ENCODE measurements at regions not wholly inside any gene's neighbourhood (a gene's known extent, or its start where the extent isn't known, plus 50 kb on each side); places are given as distances from the start of the nearest gene placed in this dataset.

DNA sequence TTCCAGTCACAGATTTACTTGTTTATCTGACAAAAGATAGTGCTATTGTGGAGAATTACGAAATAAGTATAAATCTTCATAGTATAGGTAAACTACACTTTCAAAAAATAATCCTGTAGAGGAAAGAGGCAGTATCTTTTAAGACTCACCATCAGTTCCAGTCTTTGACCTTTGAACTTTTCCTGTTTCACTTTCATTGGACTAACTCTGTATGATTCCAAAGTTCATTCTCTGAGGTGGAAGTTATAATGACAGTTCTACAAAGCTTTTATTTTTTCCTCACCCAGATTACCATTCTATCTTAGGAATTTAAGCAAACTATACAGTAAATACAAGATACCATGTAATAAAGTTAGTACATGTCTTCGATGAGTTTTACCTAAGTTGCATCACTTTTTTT lies 901.3 kb upstream of the SEMA6A start:
- DNase-seq = no peak

- DNase-seq = peak; percentile 0 to 48 (median 8)
These were observed 898.5 kb upstream of the SEMA6A start for GRCh38 chr5:117473165-117473564.

DNA sequence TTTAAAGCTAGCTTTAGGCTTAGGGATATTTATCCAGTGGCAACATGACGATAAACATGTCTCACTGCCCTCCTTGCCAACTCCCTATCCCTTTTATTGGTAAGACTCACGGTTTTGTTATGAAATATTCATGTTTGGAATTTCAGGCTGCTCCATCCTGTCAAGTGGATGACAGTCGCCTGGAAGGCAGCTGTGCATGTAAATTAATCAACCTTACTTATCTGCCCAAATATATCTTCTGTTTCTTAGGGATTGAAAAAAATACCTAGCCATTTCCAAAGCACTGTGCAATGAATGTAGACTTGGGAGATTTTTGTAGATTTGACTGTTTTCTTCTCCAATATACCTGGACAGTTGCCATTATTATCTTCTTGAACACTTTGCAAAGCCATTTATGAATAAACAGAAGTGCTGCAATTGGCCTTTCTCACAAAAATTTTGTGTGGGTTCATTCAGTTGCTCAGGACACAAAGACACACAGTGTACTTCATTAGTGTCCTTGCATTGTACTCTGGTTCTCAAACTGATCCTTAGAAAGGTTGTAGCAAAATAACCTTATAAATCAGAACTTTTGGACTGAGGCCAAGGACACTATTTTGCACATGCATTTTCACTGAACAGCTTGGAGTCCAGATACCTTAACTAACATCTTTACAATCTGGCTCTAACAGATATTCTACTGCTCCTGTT lies 889.4 kb upstream of the SEMA6A start:
- DNase-seq = peak in 1 of 3 experiments; percentile 5

GRCh38 chr5:117461966-117462365 lies 887.3 kb upstream of the SEMA6A start:
- no peak for DNase-seq

DNA sequence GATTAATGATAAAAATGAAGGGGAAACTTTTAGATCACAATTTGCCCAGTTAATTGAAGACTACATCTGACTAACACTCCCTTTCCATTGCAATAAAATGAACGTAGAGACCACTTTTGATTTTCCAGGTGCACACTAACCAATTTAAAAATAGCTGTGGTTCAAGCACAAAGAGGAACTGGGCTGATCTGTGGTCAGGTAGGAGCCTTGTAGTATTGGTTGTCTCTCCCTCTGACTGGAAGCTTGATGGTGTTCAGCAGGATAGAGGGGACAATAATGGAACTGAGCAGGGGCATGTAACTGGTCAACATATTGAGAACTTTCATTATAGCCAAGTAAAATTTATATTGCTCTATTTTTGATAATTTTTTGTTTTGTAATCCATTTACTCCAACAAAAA lies 886.8 kb upstream of the SEMA6A start:
- no peak for DNase-seq

DNA sequence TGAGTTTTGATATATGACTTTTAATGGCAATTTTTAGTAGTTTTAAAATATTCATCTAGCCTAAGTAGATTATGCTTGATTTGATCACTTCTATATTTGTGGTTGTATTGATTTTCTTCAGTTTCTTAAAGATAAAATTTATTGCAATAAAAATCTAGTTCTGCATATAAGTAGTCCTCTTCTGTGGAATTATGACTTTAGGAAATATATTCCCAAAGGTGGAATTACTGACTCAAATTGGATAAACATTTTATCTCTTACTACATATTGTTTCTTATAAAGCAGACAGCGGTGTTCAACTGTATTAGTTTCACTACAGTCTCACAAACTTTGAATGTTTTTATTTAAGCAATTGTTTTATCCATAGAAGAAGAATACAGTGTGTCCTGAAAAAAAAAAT lies 883.0 kb upstream of the SEMA6A start:
- DNase-seq = no peak

DNA sequence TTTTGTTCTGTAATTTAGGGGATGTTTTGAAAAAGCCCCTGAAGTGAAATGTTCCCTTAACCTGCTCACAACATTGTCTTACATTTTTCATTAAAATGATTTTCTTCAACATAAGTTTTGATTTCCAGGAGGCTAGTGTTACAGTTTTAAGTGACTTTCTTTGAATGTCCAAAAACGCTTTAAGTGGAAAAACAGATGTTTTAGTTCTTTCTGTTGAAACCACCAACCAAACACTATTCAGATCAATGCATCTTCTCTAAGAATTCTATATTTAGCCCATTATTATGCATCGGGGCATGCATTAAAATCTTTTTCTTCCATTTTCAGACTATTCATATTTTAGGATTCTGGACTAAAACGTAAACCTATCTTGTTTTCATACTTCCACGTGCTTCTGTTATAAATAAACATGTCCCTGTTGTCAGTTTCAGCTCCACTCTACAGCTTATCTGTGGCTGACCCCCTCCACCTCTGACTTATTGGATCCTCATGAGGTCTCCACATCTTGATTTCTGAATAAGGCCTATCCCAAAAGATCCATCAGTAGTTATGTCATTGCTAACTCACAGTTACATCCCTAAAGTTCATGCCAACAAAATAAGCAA lies 882.3 kb upstream of the SEMA6A start:
- DNase-seq = no peak

DNA sequence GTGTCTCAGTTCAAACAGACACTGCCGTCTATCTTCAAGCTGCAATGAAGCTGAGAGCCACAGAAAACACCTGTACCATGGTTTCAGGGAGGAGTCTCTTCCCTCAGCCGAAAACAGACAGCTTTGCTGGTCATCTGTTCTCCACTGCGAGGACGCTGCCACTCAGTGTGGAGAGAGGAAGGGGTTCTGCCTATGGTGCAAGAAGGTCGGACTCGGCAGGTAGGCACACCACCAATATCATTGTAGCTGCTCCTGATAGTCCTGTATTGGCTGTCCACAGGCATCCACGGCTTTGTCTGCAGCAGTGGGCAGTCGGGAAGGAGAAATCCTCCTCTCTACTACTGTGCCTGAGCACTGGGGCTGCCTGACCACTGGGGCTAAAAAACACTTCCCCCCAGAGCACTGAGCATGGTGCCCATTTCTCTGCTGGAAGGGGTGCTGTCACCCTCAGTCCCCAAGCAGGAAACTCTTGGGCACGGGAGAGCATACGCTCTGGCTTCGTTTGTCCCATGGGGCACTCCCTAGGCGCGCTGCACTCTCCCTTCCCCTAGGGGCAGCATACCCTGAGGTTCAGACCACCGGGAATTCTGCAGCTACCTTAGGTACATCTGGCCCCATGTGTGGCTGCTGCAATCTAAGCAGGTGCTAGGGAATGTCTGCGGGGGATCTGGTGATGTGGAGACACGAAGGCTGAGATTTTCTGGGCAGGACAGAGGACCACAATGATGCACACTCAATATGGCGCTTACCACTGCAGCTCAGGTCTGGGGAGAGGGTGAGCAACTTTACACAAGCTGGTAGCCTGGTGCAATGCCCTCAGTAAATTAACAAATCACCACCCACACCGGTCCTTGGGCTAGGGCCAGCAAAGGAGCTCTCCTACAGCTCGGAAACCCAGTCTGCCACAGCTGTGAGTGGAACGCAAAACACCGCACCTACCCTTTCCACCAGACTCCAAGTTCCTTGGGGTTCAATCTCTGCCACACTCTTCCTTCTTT lies 880.9 kb upstream of the SEMA6A start:
- peak; percentile 1 to 44 (median 28) for DNase-seq

GRCh38 chr5:117454716-117455212 lies 880.1 kb upstream of the SEMA6A start:
- peak; percentile 52 to 85 (median 73) for DNase-seq

DNA sequence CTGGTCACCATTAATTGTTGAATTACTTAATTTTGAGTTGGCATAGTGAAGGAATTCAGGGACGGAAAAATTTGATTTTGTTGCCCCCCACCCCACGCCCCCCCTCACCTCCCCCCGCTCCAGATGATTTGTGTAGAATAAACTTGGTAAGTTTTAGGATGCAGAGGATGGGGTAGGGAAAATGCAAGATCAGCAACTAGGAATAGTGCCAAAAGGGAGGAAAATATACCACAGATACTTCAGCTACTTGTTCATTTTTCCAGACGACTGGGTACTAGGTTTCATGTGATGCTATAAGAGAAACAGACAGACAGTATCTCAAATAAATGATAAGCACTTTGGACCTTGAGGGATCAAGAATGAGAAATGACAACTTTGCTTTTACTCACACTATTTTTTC lies 862.2 kb upstream of the SEMA6A start:
- no peak for DNase-seq

DNA sequence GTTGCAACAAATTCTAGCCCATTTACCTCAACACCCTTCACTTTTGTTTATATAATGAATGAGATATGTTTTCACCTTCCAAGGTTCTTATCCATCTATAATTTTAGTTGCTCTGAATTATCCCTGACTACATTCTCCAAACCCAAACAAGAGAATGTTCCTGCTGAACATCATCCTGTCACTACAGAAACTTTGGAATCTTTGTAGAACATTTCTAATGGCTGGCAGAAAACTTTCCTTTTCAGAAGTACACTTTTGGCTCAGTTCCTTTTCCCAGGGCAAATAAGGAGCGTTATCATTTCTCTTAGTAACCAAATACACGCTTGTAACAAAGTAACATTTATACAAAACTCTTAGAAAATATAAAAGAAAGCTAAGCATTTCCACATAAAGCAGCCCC lies 860.6 kb upstream of the SEMA6A start:
- no peak for DNase-seq

DNA sequence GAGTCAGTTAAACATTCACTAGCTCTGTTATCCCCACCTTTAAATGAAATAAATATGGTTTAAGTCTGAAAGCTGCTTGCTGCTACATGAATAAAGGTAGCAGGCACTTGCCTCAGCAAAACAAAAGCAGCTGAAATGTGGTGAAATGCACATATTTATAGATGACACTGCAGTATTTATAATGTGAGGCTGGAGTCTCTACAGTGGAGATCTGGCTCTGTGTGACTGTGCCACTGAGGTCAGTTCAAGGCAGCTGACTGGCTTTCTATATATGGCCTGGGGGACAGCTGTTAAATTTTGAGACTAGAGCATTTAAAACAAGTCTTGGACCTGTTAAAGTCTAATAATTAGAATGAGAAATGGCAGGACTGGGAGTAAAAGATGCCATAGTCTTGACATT lies 859.6 kb upstream of the SEMA6A start:
- DNase-seq = no peak

GRCh38 chr5:117433818-117434217 lies 859.2 kb upstream of the SEMA6A start:
- no peak for DNase-seq

DNA sequence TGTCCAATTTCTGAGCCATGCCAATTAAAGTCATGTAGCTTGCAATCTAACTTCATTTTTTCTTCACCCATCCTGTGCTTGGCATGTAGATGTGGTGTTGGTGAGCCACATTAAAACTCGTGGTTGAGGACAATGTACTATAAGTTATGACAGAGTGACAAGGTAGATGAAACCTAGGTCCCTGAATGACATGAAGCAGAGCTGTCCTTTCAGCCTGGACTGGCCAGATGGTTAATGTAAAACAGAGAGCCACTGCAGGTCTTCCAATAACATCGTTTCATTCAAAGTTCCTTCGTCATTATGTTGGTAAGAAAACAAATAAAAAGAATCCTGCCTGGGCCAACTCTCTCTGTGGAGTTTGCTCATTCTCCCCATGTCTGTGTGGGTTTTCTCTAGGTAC lies 856.5 kb upstream of the SEMA6A start:
- no peak for DNase-seq

DNA sequence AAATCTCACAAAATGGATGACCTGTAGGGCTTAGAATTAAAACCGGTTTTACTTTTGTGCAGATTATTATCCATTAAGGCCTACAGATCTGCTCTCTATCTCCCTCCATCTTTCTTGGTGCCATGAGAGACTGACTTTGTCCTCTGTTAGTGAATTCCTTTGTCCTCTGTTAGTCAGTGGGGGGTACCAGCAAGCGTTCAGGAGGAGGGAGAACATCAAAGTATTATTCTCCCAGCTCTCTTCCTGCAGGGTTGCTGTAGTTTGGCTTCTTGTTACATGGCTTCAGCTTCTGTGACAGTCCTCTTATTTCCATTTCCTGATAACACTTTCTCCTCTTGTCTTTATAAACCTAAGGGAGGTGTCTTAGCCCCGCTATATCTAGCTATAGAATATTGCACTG lies 850.5 kb upstream of the SEMA6A start:
- no peak for DNase-seq

- DNase-seq = no peak
These were observed 849.9 kb upstream of the SEMA6A start for GRCh38 chr5:117424559-117424958.

- DNase-seq = no peak
These were observed 842.9 kb upstream of the SEMA6A start for GRCh38 chr5:117417501-117417900.

DNA sequence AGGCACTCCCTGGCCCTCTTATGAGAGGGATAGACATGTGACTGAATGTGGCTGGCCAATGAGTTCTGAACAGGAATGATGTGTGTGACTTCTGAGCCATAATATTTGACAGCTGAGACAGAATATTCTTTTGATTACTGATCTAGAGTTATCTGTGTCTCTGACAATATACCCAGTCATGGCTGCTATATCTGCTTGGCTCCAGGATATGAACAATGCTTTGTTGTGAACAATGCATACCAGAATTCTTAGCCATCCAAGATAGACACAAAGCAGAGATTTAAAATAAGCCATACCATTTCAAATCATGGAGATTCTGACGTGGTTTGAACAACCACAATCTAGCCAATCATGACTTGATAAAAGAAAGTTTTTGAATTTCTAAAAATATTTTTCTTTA lies 840.3 kb upstream of the SEMA6A start:
- no peak for DNase-seq

- DNase-seq = peak in 1 of 3 experiments; percentile 29
These were observed 837.1 kb upstream of the SEMA6A start for GRCh38 chr5:117411701-117412100.

- DNase-seq = no peak
These were observed 830.6 kb upstream of the SEMA6A start for GRCh38 chr5:117405197-117405596.

DNA sequence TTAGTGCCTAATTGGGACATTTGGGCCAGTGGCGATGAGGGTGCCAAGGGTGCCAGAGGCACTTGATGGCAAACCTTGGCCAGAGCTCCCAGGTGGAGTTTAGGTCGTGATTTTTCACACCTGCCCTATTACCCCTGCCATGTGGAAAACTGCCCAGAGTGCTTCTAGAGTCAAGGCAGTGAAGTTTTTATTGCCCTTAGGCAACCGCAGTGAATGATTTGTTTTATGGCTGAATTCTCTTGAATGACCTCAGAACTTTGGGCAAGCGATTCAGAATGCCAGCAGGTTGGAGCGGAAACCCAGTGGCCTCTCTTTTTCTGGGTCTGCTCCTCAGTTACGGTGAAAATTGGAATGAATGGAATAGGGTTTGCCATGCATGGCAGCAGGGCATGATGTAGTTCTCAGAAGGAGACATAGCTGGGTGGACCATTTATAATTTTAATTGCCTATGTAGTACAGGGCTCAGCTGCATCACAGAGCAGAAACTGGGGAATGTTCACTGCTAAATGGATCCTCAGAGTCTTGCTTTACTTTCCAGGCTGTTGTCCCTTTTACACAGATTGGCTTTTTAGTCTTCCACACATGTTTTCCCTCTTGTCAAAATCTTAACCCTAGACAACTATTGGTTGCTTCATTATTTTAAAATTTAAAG lies 820.0 kb upstream of the SEMA6A start:
- no peak for DNase-seq

GRCh38 chr5:117393125-117393524 lies 818.5 kb upstream of the SEMA6A start:
- DNase-seq = no peak

GRCh38 chr5:117380316-117380715 lies 805.7 kb upstream of the SEMA6A start:
- DNase-seq = no peak

Measured in NCI-H1417 (cell line).